ENCODE measurements at regions not wholly inside any gene's neighbourhood (a gene's known extent, or its start where the extent isn't known, plus 50 kb on each side); places are given as distances from the start of the nearest gene placed in this dataset.

DNA sequence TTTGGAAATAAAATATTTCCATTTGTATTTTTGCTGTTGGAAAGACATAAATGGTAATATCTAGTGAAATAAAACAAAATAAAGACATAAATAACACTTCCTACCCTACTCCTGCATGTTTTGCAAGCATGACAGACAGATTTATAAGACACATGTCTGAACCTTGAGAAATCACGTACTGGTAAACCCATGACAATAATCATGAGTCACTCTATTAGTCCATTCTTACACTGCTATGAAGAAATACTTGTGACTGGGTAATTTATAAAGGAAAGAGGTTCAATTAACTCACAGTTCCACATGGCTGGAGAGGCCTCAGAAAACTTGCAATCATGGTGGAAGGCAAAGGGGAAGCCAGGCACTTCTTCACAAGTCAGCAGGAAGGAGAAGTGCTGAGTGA lies 942.2 kb downstream of the REEP3 start:
- no peaks in the 10 kb centered on the region for H3K4me1 ChIP-seq
- no peaks in the 10 kb centered on the region for H3K36me3 ChIP-seq
- H3K4me3 ChIP-seq = no peak overlapping the region
- no peak for DNase-seq (ENCODE audit: low spot score in 2 of 2)
- no peak overlapping the region for H3K27ac ChIP-seq
- TF ChIP-seq, protein P1, sequence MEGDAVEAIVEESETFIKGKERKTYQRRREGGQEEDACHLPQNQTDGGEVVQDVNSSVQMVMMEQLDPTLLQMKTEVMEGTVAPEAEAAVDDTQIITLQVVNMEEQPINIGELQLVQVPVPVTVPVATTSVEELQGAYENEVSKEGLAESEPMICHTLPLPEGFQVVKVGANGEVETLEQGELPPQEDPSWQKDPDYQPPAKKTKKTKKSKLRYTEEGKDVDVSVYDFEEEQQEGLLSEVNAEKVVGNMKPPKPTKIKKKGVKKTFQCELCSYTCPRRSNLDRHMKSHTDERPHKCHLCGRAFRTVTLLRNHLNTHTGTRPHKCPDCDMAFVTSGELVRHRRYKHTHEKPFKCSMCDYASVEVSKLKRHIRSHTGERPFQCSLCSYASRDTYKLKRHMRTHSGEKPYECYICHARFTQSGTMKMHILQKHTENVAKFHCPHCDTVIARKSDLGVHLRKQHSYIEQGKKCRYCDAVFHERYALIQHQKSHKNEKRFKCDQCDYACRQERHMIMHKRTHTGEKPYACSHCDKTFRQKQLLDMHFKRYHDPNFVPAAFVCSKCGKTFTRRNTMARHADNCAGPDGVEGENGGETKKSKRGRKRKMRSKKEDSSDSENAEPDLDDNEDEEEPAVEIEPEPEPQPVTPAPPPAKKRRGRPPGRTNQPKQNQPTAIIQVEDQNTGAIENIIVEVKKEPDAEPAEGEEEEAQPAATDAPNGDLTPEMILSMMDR (IDR thresholded peaks at IDR 0.05) = no peak
- TF ChIP-seq EP300 (IDR thresholded peaks at IDR 0.05) = no peak
- TF ChIP-seq POLR2A (IDR thresholded peaks at IDR 0.05) = no peak
- TF ChIP-seq POLR2AphosphoS5 (IDR thresholded peaks at IDR 0.05) = no peak
- peaks cover 11% of the 10 kb centered on the region for H3K9me3 ChIP-seq
- no peaks in the 10 kb centered on the region for H3K27me3 ChIP-seq
- 66% methylated on average over 1 of the region's 1 CpG for WGBS

DNA sequence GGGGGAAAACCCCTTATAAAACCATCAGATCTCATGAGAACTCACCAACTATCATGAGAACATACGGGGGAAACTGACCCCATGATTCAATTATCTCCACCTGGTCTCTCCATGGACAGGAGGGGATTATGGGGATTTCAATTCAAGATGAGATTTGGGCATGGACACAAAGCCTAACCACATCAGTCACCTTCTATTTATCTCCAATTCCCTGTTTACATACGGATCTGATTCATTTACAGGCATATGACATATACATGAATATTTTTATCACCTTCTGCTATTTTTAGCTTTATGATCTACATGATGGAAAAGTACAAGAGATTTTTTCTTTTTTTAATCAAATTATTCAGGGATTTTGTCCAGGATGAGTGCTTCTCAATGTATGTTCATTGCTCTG lies 944.5 kb downstream of the REEP3 start:
- Histone ChIP-seq H3K36me3 (no peaks in the 10 kb centered on the region), H3K27ac (no peak overlapping the region), H3K9me3 (peaks cover 11% of the 10 kb centered on the region), H3K4me3 (no peak overlapping the region), H3K27me3 (no peaks in the 10 kb centered on the region), H3K4me1 (no peaks in the 10 kb centered on the region)
- DNase-seq (ENCODE audit: low spot score in 2 of 2) = no peak
- 61% methylated on average over 2 of the region's 2 CpGs for WGBS
- TF ChIP-seq POLR2AphosphoS5 (IDR thresholded peaks at IDR 0.05) (no peak), EP300 (IDR thresholded peaks at IDR 0.05) (no peak), POLR2A (IDR thresholded peaks at IDR 0.05) (no peak)
- TF ChIP-seq, protein P1 (IDR thresholded peaks at IDR 0.05) = no peak

DNA sequence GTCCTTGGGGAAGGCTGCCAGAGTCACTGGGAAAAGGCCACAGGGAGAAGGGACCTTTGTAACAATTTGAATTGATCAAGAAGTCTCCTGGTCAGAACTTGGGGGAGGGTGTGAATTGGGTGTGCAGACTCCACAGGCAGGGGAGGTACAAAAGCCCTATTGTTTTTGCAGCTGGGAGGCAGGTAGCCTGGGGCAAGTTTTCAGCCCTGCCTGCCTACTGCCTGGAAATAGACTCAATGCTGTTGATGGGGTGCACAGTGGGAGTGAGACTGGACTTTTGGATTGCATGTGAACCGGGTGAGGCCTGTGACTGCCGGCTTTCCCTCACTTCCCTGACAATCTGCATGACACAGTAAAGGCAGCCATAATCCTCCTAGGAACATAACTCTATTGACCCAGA lies 947.0 kb downstream of the REEP3 start:
- Histone ChIP-seq H3K27me3 (no peaks in the 10 kb centered on the region), H3K36me3 (no peaks in the 10 kb centered on the region), H3K9me3 (peaks cover 7% of the 10 kb centered on the region), H3K27ac (no peak overlapping the region), H3K4me1 (no peaks in the 10 kb centered on the region), H3K4me3 (no peak overlapping the region)
- DNase-seq (ENCODE audit: low spot score in 2 of 2) = no peak
- TF ChIP-seq POLR2AphosphoS5 (IDR thresholded peaks at IDR 0.05) (no peak), EP300 (IDR thresholded peaks at IDR 0.05) (no peak), POLR2A (IDR thresholded peaks at IDR 0.05) (no peak)
- WGBS = 100% methylated on average over 2 of the region's 2 CpGs

DNA sequence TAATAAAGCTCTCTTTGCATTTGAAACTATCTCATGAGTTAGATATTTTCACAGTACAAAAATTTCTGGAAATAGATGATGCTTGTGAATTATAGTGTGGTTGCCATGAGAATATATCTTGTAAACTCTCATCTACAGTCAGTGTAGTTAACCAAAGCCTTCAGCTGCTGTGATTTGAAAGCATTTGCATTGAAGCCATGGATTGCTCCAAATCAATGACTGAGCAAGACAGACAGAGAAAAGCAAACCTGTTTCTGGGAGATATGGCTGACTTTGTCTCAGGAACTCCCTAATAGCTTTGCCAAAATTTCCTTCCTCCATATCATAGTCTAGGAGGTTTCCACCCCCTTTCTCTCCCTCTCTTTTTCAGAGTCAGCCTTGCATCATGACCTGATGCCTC lies 955.3 kb downstream of the REEP3 start:
- no peak overlapping the region for H3K27ac ChIP-seq
- TF ChIP-seq, protein P1 (IDR thresholded peaks at IDR 0.05) = no peak
- TF ChIP-seq EP300 (IDR thresholded peaks at IDR 0.05) = no peak
- TF ChIP-seq POLR2AphosphoS5 (IDR thresholded peaks at IDR 0.05) = no peak
- no peak for TF ChIP-seq POLR2A (IDR thresholded peaks at IDR 0.05)
- H3K4me1 ChIP-seq = no peaks in the 10 kb centered on the region
- no peak overlapping the region for H3K4me3 ChIP-seq
- no peak for DNase-seq (ENCODE audit: low spot score in 2 of 2)
- H3K36me3 ChIP-seq = no peaks in the 10 kb centered on the region
- H3K9me3 ChIP-seq = no peaks in the 10 kb centered on the region
- H3K27me3 ChIP-seq = no peaks in the 10 kb centered on the region

DNA sequence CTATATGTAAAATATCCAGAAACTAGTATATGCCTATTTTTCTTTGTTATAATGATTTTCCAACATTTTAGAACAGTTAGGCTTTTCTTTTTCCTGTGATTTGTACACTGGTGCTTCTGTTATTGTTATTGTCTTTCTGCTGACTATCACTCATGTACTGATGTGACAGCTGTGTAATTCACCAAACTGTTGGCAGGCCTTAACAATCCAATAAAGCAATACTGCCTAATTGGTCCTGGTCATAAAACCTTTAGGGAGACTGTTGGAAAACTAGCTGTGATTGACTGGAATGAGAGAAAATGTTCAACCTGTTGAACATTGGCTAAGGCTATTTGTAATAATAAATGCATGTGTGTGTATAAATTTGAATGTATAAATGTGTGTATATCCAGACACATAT lies 956.6 kb downstream of the REEP3 start:
- TF ChIP-seq POLR2AphosphoS5 (IDR thresholded peaks at IDR 0.05) (no peak), EP300 (IDR thresholded peaks at IDR 0.05) (no peak), POLR2A (IDR thresholded peaks at IDR 0.05) (no peak)
- TF ChIP-seq, protein P1 (IDR thresholded peaks at IDR 0.05) = no peak
- Histone ChIP-seq H3K9me3 (no peaks in the 10 kb centered on the region), H3K36me3 (no peaks in the 10 kb centered on the region), H3K4me1 (no peaks in the 10 kb centered on the region), H3K4me3 (no peak overlapping the region), H3K27ac (no peak overlapping the region), H3K27me3 (no peaks in the 10 kb centered on the region)
- DNase-seq (ENCODE audit: low spot score in 2 of 2) = no peak

DNA sequence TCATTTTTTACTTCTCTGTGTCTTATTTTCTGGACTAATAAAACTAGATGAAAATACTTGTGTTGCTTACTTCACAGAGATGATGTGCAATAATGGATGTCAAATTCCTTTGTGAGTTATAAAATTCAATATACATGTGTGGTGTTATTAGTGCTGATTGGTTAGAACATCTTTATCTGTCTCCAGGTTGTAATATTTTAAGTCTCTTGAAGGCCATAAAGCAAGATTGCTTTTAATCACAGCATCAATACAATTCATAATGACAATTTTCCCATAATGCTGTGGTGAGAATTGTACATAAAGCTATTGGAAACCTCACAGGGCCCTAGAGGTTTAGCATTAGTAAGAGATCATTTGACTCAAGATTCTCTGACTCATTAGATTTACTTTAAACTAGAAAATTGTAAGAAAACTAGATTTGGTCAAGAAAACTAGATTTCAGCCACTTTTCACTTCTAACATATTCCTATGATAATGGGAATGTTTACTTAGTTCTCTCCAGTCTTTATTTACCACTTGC lies 963.7 kb downstream of the REEP3 start:
- H3K36me3 ChIP-seq = no peaks in the 10 kb centered on the region
- H3K9me3 ChIP-seq = no peaks in the 10 kb centered on the region
- no peak overlapping the region for H3K27ac ChIP-seq
- H3K4me1 ChIP-seq = no peaks in the 10 kb centered on the region
- no peaks in the 10 kb centered on the region for H3K27me3 ChIP-seq
- TF ChIP-seq, protein P1 (IDR thresholded peaks at IDR 0.05) = no peak
- TF ChIP-seq EP300 (IDR thresholded peaks at IDR 0.05) (no peak), POLR2A (IDR thresholded peaks at IDR 0.05) (no peak), POLR2AphosphoS5 (IDR thresholded peaks at IDR 0.05) (no peak)
- no peak for DNase-seq (ENCODE audit: low spot score in 2 of 2)
- no peak overlapping the region for H3K4me3 ChIP-seq
